CD4-positive, alpha-beta T cell treated with Interleukin-21 for 1 hour (primary cell): ENCODE measurements at regions not wholly inside any gene's neighbourhood (a gene's known extent, or its start where the extent isn't known, plus 50 kb on each side); places are given as distances from the start of the nearest gene placed in this dataset.
"Not testable (repeated sequence)": the region's sequence is repeated elsewhere in the genome, so short reads cannot be mapped to it uniquely, and the experiment has no call there.

Experiments
- DNase-seq: peaks from one replicate; pipeline ENCODE4 v3.0.0-alpha.2; 2020

- DNase-seq: no peak
These were observed 64.1 kb downstream of the ZDHHC19 start for GRCh38 chr3:196147116-196147515.

GRCh38 chr3:196145468-196146262 is 63.8 kb upstream of the TFRC start:
- DNase-seq: no peak

GRCh38 chr3:196144383-196145105 is 62.7 kb upstream of the TFRC start:
- DNase-seq: peak; percentile 57

- DNase-seq: no peak
These were observed 62.0 kb upstream of the TFRC start for GRCh38 chr3:196143708-196144382.

- no peak for DNase-seq
These were observed 60.5 kb upstream of the TFRC start for GRCh38 chr3:196142202-196142956.

- no peak for DNase-seq
These were observed 59.9 kb upstream of the TFRC start for GRCh38 chr3:196141866-196142201.

- DNase-seq: no peak
These were observed 59.4 kb upstream of the TFRC start for GRCh38 chr3:196141052-196141865.

GRCh38 chr3:196140224-196140623 is 58.3 kb upstream of the TFRC start:
- no peak for DNase-seq

GRCh38 chr3:196139281-196139680 is 57.4 kb upstream of the TFRC start:
- no peak for DNase-seq

- DNase-seq: no peak
These were observed 56.8 kb upstream of the TFRC start for GRCh38 chr3:196138482-196139254.

- not testable (repeated sequence) for DNase-seq
These were observed 54.7 kb upstream of the TFRC start for GRCh38 chr3:196136640-196136989.

GRCh38 chr3:196135693-196136639 is 54.1 kb upstream of the TFRC start:
- no peak for DNase-seq

GRCh38 chr3:196134691-196135090 is 52.8 kb upstream of the TFRC start:
- DNase-seq: no peak

GRCh38 chr3:196133869-196134268 is 52.0 kb upstream of the TFRC start:
- DNase-seq: not testable (repeated sequence)

- no peak for DNase-seq
These were observed 50.0 kb upstream of the TFRC start for GRCh38 chr3:196131921-196132320.
